WERI-Rb-1 (cell line): ENCODE measurements at regions not wholly inside any gene's neighbourhood (a gene's known extent, or its start where the extent isn't known, plus 50 kb on each side); places are given as distances from the start of the nearest gene placed in this dataset.

Source experiments
- DNase-seq: peaks from one replicate; pipeline ENCODE4 v3.0.0-alpha.2; 2020
- H3K27ac ChIP-seq: fragments of 250-450 bp; sonication (Bioruptor Pico); 2 replicates; pipeline ENCODE4 v1.5.1; 2020; ENCODE audit warnings: mild to moderate bottlenecking, moderate library complexity
- H3K27me3 ChIP-seq: fragments of 250-450 bp; sonication (Bioruptor Pico); 2 replicates; pipeline ENCODE4 v1.5.1; 2021; ENCODE audit warnings: mild to moderate bottlenecking, low read depth, moderate library complexity; ENCODE audit not compliant: insufficient read depth, severe bottlenecking
- H3K36me3 ChIP-seq: fragments of 250-450 bp; sonication (Bioruptor Pico); 2 replicates; pipeline ENCODE4 v1.5.1; 2020; ENCODE audit warnings: mild to moderate bottlenecking, moderate library complexity
- H3K4me3 ChIP-seq: 2 replicates; pipeline ENCODE4 v1.5.1; 2011; ENCODE audit warnings: low read depth, mild to moderate bottlenecking, control low read depth, low read length
- H3K9me3 ChIP-seq: fragments of 250-450 bp; sonication (Bioruptor Pico); 2 replicates; pipeline ENCODE4 v1.5.1; 2021; ENCODE audit warnings: mild to moderate bottlenecking, moderate library complexity; ENCODE audit not compliant: severe bottlenecking
- CTCF ChIP-seq: IDR thresholded peaks from 2 replicates; pipeline ENCODE4 v1.5.1; 2011; ENCODE audit warnings: low read depth, mild to moderate bottlenecking, control low read depth, inconsistent platforms, low read length

GRCh38 chr7:152905949-152906348 lies 146.4 kb downstream of the ACTR3B start:
- Histone ChIP-seq H3K27me3 (no peaks in the 10 kb centered on the region), H3K9me3 (no peaks in the 10 kb centered on the region), H3K4me3 (no peak overlapping the region), H3K27ac (no peak overlapping the region), H3K36me3 (no peaks in the 10 kb centered on the region)
- no peak for TF ChIP-seq CTCF
- DNase-seq: no peak

- no peaks in the 10 kb centered on the region for H3K9me3 ChIP-seq
- no peak for TF ChIP-seq CTCF
- no peaks in the 10 kb centered on the region for H3K36me3 ChIP-seq
- H3K27ac ChIP-seq: no peak overlapping the region
- DNase-seq: no peak
- no peaks in the 10 kb centered on the region for H3K27me3 ChIP-seq
- no peak overlapping the region for H3K4me3 ChIP-seq
Measured at GRCh38 chr7:152907042-152907761, 147.7 kb downstream of the ACTR3B start.

- no peaks in the 10 kb centered on the region for H3K36me3 ChIP-seq
- no peak overlapping the region for H3K27ac ChIP-seq
- no peak for TF ChIP-seq CTCF
Measured at GRCh38 chr7:152909280-152909679, 149.7 kb downstream of the ACTR3B start.

GRCh38 chr7:152909683-152910544 lies 150.4 kb downstream of the ACTR3B start:
- no peak for DNase-seq
- no peak for TF ChIP-seq CTCF

More at GRCh38 chr7:152909280-152909679, 149.7 kb downstream of the ACTR3B start:
- no peaks in the 10 kb centered on the region for H3K27me3 ChIP-seq
- H3K4me3 ChIP-seq: no peak overlapping the region
- H3K9me3 ChIP-seq: no peaks in the 10 kb centered on the region
- DNase-seq: no peak

GRCh38 chr7:152910545-152911225 lies 151.1 kb downstream of the ACTR3B start:
- H3K9me3 ChIP-seq: no peaks in the 10 kb centered on the region
- no peak for TF ChIP-seq CTCF
- H3K27me3 ChIP-seq: no peaks in the 10 kb centered on the region
- H3K36me3 ChIP-seq: no peaks in the 10 kb centered on the region
- DNase-seq: no peak
- H3K4me3 ChIP-seq: no peak overlapping the region
- H3K27ac ChIP-seq: no peak overlapping the region

More at GRCh38 chr7:152909683-152910544, 150.4 kb downstream of the ACTR3B start:
- Histone ChIP-seq H3K9me3 (no peaks in the 10 kb centered on the region), H3K27ac (no peak overlapping the region), H3K4me3 (no peak overlapping the region), H3K27me3 (no peaks in the 10 kb centered on the region), H3K36me3 (no peaks in the 10 kb centered on the region)
